Left ventricle myocardium inferior (tissue), 1 donor: ENCODE measurements at regions not wholly inside any gene's neighbourhood (a gene's known extent, or its start where the extent isn't known, plus 50 kb on each side); places are given as distances from the start of the nearest gene placed in this dataset.
A peak's percentile ranks its signal among the peaks of the same experiment; 100 is the strongest.
"Not testable (repeated sequence)": the region's sequence is repeated elsewhere in the genome, so short reads cannot be mapped to it uniquely, and the experiment has no call there.

Experiments used
- DNase-seq: peaks from one replicate; pipeline ENCODE4 v3.0.0-alpha.2; 2020
- H3K27ac ChIP-seq: fragments of 200-600 bp; replicated peaks from 2 replicates; pipeline ENCODE4 v1.8.0; 2021
- H3K27me3 ChIP-seq: fragments of 200-600 bp; 2 replicates; pipeline ENCODE4 v1.8.0; 2021; ENCODE audit warnings: low read depth
- H3K36me3 ChIP-seq: fragments of 200-600 bp; 2 replicates; pipeline ENCODE4 v1.8.0; 2021
- H3K4me1 ChIP-seq: fragments of 200-600 bp; 2 replicates; pipeline ENCODE4 v1.8.0; 2021
- H3K4me3 ChIP-seq: fragments of 200-600 bp; 2 replicates; pipeline ENCODE4 v1.8.0; 2021; ENCODE audit warnings: mild to moderate bottlenecking, moderate library complexity
- H3K9me3 ChIP-seq: fragments of 200-600 bp; replicated peaks from 2 replicates; pipeline ENCODE4 v1.8.0; 2021
- CTCF ChIP-seq: fragments of 200-600 bp; IDR thresholded peaks from 2 replicates; pipeline ENCODE4 v1.8.0; 2021; ENCODE audit warnings: antibody characterized with exemption, mild to moderate bottlenecking, borderline replicate concordance
- intact Hi-C: fragments of 100-400 bp; cut with micrococcal nuclease; formaldehyde crosslinking; loops from one replicate; pipeline ENCODE4 v1.11.0; 2022
- donor health status: DM: no; HTN: yes; CAD: no; lungs with severe emphysema.

GRCh38 chr6:74269600-74269858 lies 573.5 kb downstream of the CD109 start:
- H3K27me3 ChIP-seq = no peaks in the 10 kb centered on the region
- H3K4me1 ChIP-seq = no peaks in the 10 kb centered on the region
- TF ChIP-seq CTCF = no peak
- no peaks in the 10 kb centered on the region for H3K36me3 ChIP-seq
- intact Hi-C loops = no loop called here
- no peak overlapping the region for H3K4me3 ChIP-seq
- no peak overlapping the region for H3K27ac ChIP-seq
- DNase-seq = no peak
- no peaks in the 10 kb centered on the region for H3K9me3 ChIP-seq

- no peak for TF ChIP-seq CTCF
- no peak overlapping the region for H3K27ac ChIP-seq
- no peak for DNase-seq
- no peaks in the 10 kb centered on the region for H3K9me3 ChIP-seq
- H3K27me3 ChIP-seq = no peaks in the 10 kb centered on the region
- H3K4me1 ChIP-seq = no peaks in the 10 kb centered on the region
- no peak overlapping the region for H3K4me3 ChIP-seq
- intact Hi-C loops = no loop called here
- no peaks in the 10 kb centered on the region for H3K36me3 ChIP-seq
Measured at GRCh38 chr6:74268815-74269599, 573.0 kb downstream of the CD109 start.

GRCh38 chr6:74259981-74260380 lies 564.0 kb downstream of the CD109 start:
- peaks cover 18% of the 10 kb centered on the region for H3K4me1 ChIP-seq
- peaks cover 6% of the 10 kb centered on the region for H3K9me3 ChIP-seq
- intact Hi-C loops = no loop called here
- no peaks in the 10 kb centered on the region for H3K36me3 ChIP-seq
- no peaks in the 10 kb centered on the region for H3K27me3 ChIP-seq
- no peak overlapping the region for H3K4me3 ChIP-seq
- no peak overlapping the region for H3K27ac ChIP-seq
- TF ChIP-seq CTCF = no peak
- no peak for DNase-seq

GRCh38 chr6:74256781-74257180 lies 560.8 kb downstream of the CD109 start:
- intact Hi-C loops = no loop called here
- no peak for DNase-seq
- Histone ChIP-seq H3K27me3 (no peaks in the 10 kb centered on the region), H3K4me3 (no peak overlapping the region), H3K27ac (peak overlapping the region; percentile 38), H3K36me3 (no peaks in the 10 kb centered on the region), H3K4me1 (peaks cover 18% of the 10 kb centered on the region), H3K9me3 (peaks cover 6% of the 10 kb centered on the region)
- no peak for TF ChIP-seq CTCF

- Histone ChIP-seq H3K9me3 (peaks cover 6% of the 10 kb centered on the region), H3K4me3 (no peak overlapping the region), H3K36me3 (no peaks in the 10 kb centered on the region), H3K4me1 (peaks cover 18% of the 10 kb centered on the region), H3K27me3 (no peaks in the 10 kb centered on the region), H3K27ac (peak overlapping the region; percentile 38)
- TF ChIP-seq CTCF = no peak
- DNase-seq = no peak
- intact Hi-C loops = no loop called here
Measured at GRCh38 chr6:74256381-74256780, 560.4 kb downstream of the CD109 start.

GRCh38 chr6:74255007-74255406 lies 559.0 kb downstream of the CD109 start:
- not testable (repeated sequence) for DNase-seq

GRCh38 chr6:74254147-74254546 lies 558.1 kb downstream of the CD109 start:
- H3K36me3 ChIP-seq, H3K4me3 ChIP-seq, H3K9me3 ChIP-seq, H3K27me3 ChIP-seq, intact Hi-C loops, H3K27ac ChIP-seq, DNase-seq: not testable (repeated sequence)
- H3K4me1 ChIP-seq = peaks cover 16% of the 10 kb centered on the region

More at GRCh38 chr6:74255007-74255406, 559.0 kb downstream of the CD109 start:
- H3K4me3 ChIP-seq, intact Hi-C loops, H3K9me3 ChIP-seq, H3K27me3 ChIP-seq, H3K27ac ChIP-seq, H3K36me3 ChIP-seq: not testable (repeated sequence)
- peaks cover 24% of the 10 kb centered on the region for H3K4me1 ChIP-seq
